ENCODE measurements at regions not wholly inside any gene's neighbourhood (a gene's known extent, or its start where the extent isn't known, plus 50 kb on each side); places are given as distances from the start of the nearest gene placed in this dataset.
A peak's percentile ranks its signal among the peaks of the same experiment; 100 is the strongest.

DNA sequence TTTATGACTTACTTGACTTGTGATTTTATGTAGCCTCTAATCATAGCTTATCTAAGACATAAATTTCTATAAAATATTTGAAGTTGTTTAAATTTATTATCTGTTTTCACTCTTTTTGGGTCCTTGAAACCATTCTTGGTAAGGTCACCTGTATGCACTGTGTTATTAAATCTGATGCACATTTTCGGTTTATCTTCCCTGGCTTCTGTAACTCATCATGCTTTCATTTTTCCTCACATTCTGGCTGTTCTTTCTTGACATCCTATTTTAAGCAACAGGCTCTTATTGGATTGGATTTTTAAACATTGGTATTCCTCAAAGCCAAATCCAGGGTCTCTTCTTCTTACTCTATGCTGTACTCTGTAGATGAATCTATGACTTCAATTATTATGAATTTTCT lies 341.6 kb downstream of the TGFB2 start:
- TF ChIP-seq, protein P1, sequence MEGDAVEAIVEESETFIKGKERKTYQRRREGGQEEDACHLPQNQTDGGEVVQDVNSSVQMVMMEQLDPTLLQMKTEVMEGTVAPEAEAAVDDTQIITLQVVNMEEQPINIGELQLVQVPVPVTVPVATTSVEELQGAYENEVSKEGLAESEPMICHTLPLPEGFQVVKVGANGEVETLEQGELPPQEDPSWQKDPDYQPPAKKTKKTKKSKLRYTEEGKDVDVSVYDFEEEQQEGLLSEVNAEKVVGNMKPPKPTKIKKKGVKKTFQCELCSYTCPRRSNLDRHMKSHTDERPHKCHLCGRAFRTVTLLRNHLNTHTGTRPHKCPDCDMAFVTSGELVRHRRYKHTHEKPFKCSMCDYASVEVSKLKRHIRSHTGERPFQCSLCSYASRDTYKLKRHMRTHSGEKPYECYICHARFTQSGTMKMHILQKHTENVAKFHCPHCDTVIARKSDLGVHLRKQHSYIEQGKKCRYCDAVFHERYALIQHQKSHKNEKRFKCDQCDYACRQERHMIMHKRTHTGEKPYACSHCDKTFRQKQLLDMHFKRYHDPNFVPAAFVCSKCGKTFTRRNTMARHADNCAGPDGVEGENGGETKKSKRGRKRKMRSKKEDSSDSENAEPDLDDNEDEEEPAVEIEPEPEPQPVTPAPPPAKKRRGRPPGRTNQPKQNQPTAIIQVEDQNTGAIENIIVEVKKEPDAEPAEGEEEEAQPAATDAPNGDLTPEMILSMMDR (IDR thresholded peaks at IDR 0.05; ENCODE audit: low read depth, low read length) = no peak
- no peak overlapping the region for H3K4me3 ChIP-seq (replicated peaks in 1 of 2; ENCODE audit: low read depth in 2 of 2, low read length in 2 of 2)
- no peak for DNase-seq (ENCODE audit: low read depth in 2 of 2)

DNA sequence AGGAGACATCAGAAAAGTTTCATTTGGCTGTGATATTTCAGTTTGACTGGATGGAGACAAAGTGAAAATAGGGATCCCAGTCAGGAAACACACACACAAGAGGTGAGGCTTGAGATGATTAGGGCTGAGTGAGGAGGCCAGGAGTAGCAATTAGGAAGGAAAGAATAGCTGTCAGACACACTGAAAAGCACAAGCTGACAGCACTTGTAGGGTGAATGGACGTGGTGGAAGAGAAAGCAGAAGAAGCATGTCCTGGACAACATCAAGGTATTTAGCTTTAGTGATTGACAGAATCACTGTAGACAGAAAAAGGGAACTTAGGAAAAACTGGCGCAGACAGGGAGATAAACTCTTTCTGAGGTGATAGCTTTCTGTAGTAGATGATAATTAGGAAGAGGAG lies 347.7 kb downstream of the TGFB2 start:
- no peak overlapping the region for H3K4me3 ChIP-seq (replicated peaks in 1 of 2; ENCODE audit: low read depth in 2 of 2, low read length in 2 of 2)
- no peak for DNase-seq (ENCODE audit: low read depth in 2 of 2)
- TF ChIP-seq, protein P1 (IDR thresholded peaks at IDR 0.05; ENCODE audit: low read depth, low read length) = no peak

DNA sequence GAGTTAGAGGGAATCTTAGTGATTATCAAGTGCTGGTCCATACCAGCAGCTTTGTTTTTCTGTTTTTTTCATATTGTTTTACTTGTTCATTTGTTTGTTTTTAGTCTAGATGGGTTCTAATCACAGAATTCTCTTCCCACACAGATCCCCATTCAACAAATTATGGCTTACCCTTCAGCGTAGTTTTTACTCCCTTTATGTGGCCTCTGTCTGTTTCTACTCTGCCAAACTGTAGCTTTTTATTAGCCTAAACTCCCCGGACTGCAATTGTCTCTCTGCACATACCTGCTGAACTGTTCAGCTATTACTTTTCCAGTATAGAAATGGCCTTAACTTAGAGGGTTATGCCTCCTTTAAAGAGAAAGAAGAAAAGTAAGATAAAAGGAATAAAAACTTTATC lies 348.5 kb downstream of the TGFB2 start:
- no peak overlapping the region for H3K4me3 ChIP-seq (replicated peaks in 1 of 2; ENCODE audit: low read depth in 2 of 2, low read length in 2 of 2)
- DNase-seq (ENCODE audit: low read depth in 2 of 2) = no peak
- TF ChIP-seq, protein P1 (IDR thresholded peaks at IDR 0.05; ENCODE audit: low read depth, low read length) = no peak

DNA sequence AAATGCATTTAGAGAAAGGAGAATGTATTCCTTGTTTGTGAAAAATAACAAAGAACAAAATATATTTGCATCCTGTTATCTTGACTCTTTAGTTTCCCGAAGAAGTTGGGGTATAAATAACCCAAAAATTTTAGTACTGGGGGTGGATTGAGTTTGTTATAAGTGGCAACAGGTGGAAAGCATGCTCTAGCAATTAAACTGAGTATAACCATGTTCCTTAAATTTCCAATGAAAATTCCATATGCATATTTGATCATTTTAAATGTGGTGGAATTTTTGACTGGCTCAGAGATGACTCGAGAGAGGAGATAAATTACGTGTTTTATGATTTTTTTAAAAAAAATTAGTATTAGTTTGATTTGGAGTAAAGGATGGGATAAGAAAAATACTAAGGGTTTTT lies 348.9 kb downstream of the TGFB2 start:
- TF ChIP-seq, protein P1 (IDR thresholded peaks at IDR 0.05; ENCODE audit: low read depth, low read length) = no peak
- H3K4me3 ChIP-seq (replicated peaks in 1 of 2; ENCODE audit: low read depth in 2 of 2, low read length in 2 of 2) = no peak overlapping the region
- DNase-seq (ENCODE audit: low read depth in 2 of 2) = no peak

DNA sequence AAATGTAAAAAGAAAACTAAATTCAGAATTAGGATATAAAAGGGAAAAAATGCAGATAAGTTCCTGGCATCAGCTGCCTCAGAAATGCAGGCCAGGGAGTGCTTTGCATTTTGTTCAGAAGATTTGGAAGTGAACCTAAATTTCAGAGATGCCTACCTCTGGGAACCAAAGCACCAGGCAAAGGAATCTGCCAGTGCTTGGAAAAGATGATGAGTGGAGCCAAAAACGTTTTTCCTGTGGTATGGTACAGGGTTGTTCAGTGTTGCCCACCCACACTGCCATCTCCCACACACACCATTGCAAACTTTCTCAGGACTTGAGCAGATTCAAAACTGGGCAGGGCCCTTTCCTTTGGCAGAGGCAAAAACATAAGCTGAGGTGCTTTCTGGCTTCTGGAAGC lies 349.5 kb downstream of the TGFB2 start:
- TF ChIP-seq, protein P1 (IDR thresholded peaks at IDR 0.05; ENCODE audit: low read depth, low read length) = no peak
- no peak overlapping the region for H3K4me3 ChIP-seq (replicated peaks in 1 of 2; ENCODE audit: low read depth in 2 of 2, low read length in 2 of 2)
- peak in 1 of 2 donors; percentile 70 for DNase-seq (ENCODE audit: low read depth in 2 of 2)

DNA sequence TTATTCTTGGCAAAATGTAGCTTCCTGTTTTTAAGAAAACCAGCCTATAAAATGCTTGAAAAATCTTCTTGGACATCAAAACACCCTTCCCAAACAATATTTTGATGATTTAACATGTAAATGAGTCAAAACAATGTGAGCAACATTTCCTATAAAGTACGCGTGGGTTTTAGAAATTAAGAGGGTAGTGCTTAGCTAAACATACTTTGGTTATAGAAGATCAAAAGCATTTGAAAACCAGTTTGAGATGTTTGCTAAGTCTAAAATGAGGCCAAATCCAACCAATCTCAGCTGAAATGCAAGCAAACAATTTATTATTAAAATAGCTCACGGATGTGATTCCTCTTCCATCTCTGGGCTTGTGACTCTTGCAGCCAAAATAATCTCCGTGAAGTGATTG lies 350.4 kb downstream of the TGFB2 start:
- DNase-seq (ENCODE audit: low read depth in 2 of 2) = no peak
- TF ChIP-seq, protein P1 (IDR thresholded peaks at IDR 0.05; ENCODE audit: low read depth, low read length) = no peak
- no peak overlapping the region for H3K4me3 ChIP-seq (replicated peaks in 1 of 2; ENCODE audit: low read depth in 2 of 2, low read length in 2 of 2)

DNA sequence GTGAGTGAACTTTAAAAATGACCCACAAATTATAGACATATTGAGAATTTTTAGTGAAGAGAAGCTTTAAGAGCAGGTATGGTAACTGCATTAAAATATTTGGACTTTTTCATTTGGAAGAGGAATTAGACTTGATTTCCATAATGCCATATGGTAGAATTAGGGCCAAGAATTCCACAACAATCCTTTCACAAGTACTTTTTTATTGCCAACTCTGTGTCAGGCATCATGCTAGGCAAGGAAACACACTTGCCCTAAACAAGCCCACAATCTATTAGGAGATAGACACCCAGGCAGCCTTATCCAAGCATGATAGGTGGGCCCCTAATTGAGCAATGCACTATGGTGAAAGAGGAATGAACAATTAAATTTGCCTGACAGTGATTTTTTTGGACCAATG lies 353.0 kb downstream of the TGFB2 start:
- TF ChIP-seq, protein P1 (IDR thresholded peaks at IDR 0.05; ENCODE audit: low read depth, low read length) = no peak
- DNase-seq (ENCODE audit: low read depth in 2 of 2) = peak in 1 of 2 donors; percentile 76

More for the DNA sequence above, 353.0 kb downstream of the TGFB2 start:
- H3K4me3 ChIP-seq (replicated peaks in 1 of 2; ENCODE audit: low read depth in 2 of 2, low read length in 2 of 2) = no peak overlapping the region
